GM20000 (cell line): ENCODE measurements at regions not wholly inside any gene's neighbourhood (a gene's known extent, or its start where the extent isn't known, plus 50 kb on each side); places are given as distances from the start of the nearest gene placed in this dataset.

Source experiments
- DNase-seq: peaks from one replicate; pipeline ENCODE4 v3.0.0; 2012; ENCODE audit warnings: low spot score
- CTCF ChIP-seq: IDR thresholded peaks from 2 replicates; pipeline ENCODE4 v1.5.1; 2012; ENCODE audit warnings: mild to moderate bottlenecking, control low read depth; ENCODE audit errors: extremely low read depth, missing control alignments

GRCh38 chr2:138319616-138320015, 182.0 kb upstream of the SPOPL start:
- no peak for DNase-seq
- TF ChIP-seq CTCF = no peak

GRCh38 chr2:138321458-138321857, 180.1 kb upstream of the SPOPL start:
- no peak for DNase-seq
- TF ChIP-seq CTCF = no peak

- DNase-seq = no peak
- TF ChIP-seq CTCF = no peak
These were observed 178.0 kb upstream of the SPOPL start for GRCh38 chr2:138323382-138324067.

GRCh38 chr2:138324068-138324771, 177.3 kb upstream of the SPOPL start:
- no peak for DNase-seq
- TF ChIP-seq CTCF = no peak

GRCh38 chr2:138327967-138328366, 173.6 kb upstream of the SPOPL start:
- no peak for TF ChIP-seq CTCF
- no peak for DNase-seq

- no peak for DNase-seq
- no peak for TF ChIP-seq CTCF
These were observed 172.4 kb upstream of the SPOPL start for GRCh38 chr2:138329162-138329561.

- no peak for DNase-seq
- TF ChIP-seq CTCF = no peak
These were observed 172.0 kb upstream of the SPOPL start for GRCh38 chr2:138329591-138329990.
